Embryonic facial prominence (tissue), 1 donor: ENCODE measurements at regions not wholly inside any gene's neighbourhood (a gene's known extent, or its start where the extent isn't known, plus 50 kb on each side); places are given as distances from the start of the nearest gene placed in this dataset.

Experiments
- DNase-seq: peaks from one replicate; pipeline ENCODE4 v3.0.0-alpha.2; 2016; ENCODE audit errors: extremely low spot score

DNA sequence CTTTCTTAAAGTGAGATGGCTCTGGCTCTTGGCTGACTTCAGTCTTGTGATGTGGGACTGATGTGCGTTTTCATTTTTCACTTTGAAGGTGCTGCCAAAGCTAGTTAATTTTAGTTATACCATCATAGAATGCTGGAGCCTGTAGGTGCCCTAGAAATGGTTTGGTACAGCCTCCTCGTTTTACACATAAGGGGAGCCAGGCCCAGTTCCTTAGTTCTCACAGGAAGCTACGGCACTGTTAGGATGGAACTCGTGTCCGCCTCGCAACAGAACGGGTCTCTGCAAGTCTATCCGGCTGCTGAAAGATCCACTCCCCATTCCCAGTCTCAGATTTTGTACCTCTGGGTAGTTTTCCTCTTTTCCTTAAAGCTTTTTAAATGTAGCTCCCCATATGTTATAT lies 173.2 kb upstream of the PRPS1L1 start:
- DNase-seq, result no peak

DNA sequence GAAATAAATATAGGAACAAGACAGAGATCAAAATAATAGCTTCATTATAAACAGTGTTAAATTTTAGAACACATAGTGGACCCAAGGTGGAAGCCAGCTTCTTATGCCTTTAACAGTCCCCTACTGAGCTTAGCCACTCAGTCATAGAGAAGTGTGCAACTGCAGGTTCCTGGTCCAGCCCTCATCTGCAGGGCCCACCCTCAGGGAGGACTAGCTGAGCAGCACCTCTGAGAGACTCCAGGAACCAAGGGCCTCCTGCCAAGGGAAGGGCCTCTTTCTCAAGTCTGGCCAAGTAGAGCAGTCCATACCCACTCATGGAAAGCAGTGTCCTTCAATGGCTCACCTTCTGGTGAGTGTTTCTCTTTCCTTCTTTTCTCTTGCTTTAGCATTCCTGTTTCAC lies 173.7 kb upstream of the PRPS1L1 start:
- no peak for DNase-seq

GRCh38 chr7:18202315-18203045 lies 174.8 kb upstream of the PRPS1L1 start:
- no peak for DNase-seq

GRCh38 chr7:18206331-18206730 lies 178.7 kb upstream of the PRPS1L1 start:
- no peak for DNase-seq

- no peak for DNase-seq
Measured at GRCh38 chr7:18208921-18209320, 181.3 kb upstream of the PRPS1L1 start.

- DNase-seq, result no peak
Measured at GRCh38 chr7:18210377-18210776, 182.7 kb upstream of the PRPS1L1 start.

GRCh38 chr7:18210788-18211187 lies 183.1 kb upstream of the PRPS1L1 start:
- DNase-seq, result no peak

DNA sequence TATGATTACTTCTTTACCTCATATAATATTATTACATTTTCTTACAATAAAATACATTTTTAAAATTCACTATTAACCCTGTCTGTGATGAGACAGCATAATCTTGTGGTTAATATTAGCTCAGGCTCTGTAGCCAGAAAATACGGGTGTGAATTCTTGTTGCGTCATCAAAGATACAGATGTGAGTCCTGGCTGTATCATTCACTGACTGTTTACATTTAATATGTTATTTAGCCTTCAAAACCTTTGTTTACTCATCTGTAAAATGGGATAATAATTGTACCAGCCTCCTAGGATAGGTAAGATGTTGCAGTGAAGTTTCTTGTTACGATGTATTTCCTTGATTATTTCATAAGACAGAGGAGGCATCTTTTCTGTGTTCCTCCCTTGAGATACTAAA lies 184.7 kb upstream of the PRPS1L1 start:
- DNase-seq, result no peak

GRCh38 chr7:18212758-18213157 lies 185.1 kb upstream of the PRPS1L1 start:
- peak; percentile 70 for DNase-seq

GRCh38 chr7:18213652-18214051 lies 186.0 kb upstream of the PRPS1L1 start:
- no peak for DNase-seq

DNA sequence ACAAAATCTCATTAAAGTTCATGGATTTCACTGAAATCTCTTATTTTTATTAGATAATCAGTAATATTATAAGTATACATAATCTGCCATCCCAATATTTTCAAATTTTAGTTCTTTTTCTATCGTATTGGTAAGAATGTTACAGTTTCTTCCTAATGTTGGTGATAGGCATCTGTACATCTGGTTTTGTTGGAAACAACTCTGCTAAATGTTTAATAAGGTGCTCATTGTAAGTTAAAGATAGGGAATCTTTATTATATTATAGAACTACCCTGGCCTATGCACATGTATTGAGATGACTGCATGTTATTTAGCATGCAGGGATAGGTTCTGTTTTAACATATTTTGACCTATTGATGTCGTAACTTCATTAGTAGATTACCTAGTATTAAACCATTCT lies 188.6 kb upstream of the PRPS1L1 start:
- no peak for DNase-seq

- no peak for DNase-seq
Measured at GRCh38 chr7:18221377-18222293, 194.0 kb upstream of the PRPS1L1 start.

- DNase-seq, result no peak
Measured at GRCh38 chr7:18222636-18223035, 195.0 kb upstream of the PRPS1L1 start.

GRCh38 chr7:18224138-18224537 lies 196.5 kb upstream of the PRPS1L1 start:
- no peak for DNase-seq

- DNase-seq, result no peak
Measured at GRCh38 chr7:18225067-18225466, 197.4 kb upstream of the PRPS1L1 start.

DNA sequence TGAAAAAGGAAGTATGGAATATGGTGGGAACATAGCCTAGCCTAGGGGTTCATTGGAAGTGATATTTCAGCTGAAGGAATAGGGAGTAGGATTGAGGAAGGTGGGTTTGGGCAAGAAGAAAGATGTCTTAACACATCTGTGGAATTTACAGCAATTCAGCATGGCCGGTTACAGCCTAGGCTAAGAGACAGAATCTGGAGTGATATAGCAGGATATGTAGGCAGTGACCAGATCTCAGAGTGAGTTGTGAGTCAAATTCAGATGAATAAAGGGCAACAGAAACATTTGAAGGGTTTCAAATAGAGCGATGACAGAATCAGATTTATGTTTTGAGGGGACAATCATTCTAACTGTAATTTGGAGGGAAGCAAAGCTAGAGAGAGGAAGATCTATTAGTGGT lies 199.0 kb upstream of the PRPS1L1 start:
- no peak for DNase-seq

DNA sequence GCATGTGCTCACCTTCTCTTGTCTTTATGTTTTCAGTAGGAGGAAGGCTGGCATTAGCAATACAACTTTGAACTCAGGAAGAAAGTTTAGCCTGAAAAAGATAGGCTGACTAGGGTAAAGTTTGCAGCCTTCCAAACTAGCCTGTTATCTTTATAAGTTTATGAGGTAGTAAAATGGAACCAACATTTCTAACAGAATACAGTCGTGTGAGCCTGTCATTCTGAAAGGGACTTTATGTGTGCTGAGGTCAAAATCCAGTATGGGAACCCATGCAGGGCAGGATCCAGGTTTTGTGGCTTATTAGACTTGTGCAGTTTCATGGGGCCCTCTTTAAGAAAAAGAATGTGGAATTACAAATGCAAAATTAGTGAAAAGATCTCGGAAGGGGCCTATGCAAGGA lies 201.0 kb upstream of the PRPS1L1 start:
- no peak for DNase-seq

GRCh38 chr7:18230271-18230670 lies 202.6 kb upstream of the PRPS1L1 start:
- DNase-seq, result no peak

DNA sequence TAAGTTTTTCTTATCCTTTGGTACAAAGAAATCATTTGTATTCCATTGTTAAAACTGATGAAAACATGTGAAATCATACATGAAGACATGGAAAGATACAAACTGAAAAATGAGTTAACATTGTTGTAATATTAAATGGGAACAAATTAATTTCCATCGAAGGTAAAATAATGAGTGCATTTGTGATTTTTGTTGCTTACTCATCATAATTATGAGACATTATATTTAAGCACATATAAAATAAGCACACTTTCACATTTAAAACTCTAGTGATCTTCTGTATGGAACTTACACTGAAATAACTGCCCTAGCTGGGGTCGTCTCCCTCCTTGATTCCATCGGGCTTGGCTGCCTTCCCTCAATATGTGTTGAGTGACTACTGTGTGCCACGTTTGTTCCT lies 204.2 kb upstream of the PRPS1L1 start:
- DNase-seq, result no peak

DNA sequence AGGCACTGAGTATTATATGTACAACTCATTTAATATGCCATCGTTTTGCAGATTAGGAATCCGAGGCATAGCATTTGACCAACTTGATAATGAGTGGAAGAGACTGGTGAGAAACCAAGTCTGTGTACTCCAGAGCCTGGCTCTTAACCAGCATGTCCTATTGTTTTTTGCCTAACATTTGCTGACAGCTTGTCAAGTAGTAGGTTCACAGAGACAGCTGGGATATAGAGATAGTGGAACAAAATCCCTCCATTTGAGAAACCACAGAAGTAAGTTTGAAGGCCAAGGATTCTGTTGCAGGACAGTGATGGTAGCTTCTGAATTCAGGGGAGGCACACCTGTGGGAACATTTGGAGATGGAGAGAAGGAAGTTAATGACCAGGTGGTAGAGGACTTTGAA lies 206.9 kb upstream of the PRPS1L1 start:
- DNase-seq, result no peak

DNA sequence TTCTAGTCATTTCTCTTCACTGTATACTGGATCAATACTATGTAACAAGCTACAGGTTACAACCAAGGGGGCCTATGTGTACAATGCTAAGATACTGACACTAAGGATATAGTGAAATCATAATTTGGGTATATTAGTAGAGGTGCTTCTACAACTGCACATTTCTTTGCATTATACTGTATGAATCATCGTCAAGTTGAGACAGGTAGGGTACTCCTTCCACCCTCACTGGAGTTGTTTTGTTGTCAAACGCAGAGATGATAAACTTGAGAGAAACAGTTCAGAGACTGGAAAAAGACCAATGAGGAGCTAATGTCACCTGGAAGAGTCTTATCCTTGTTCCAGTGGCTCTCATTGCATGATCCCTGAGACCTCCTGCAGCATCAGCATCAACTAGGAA lies 208.2 kb upstream of the PRPS1L1 start:
- DNase-seq, result no peak

GRCh38 chr7:18239212-18239611 lies 211.6 kb upstream of the PRPS1L1 start:
- DNase-seq, result no peak

DNA sequence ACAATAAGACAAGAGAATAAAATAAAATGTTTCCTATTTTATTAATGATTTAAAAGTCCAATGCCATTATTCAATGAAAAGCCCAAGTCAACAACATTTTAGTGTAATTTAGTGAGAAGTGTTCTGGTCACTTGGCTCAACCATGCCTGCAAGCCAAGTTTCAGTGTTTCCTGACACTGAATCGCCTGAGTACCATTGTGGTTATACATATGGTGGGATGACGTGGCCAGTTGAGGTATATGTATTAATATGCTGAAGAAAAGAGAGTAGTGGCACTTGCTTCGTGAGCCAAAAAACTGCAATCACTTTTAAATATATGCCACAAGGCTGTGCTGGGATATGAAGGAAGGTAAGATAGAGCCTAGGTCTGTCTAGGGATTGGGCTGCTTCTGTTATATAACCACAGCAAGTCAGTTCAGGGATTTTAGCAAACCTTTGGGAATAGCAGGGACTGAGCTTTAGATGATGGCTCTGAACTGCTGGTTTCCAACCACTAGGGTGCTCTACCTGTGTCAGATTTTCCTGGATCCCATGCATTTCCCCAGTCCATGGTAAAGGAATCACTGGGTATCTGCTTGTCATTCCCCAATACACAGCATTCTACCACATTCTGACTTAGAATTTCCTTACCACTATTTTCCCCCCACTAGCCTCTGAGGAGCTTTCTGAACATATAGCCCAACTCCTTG lies 214.0 kb upstream of the PRPS1L1 start:
- DNase-seq, result no peak
